ENCODE measurements at regions not wholly inside any gene's neighbourhood (a gene's known extent, or its start where the extent isn't known, plus 50 kb on each side); places are given as distances from the start of the nearest gene placed in this dataset.

GRCh38 chr9:1446671-1447070 is 396.5 kb downstream of the DMRT2 start:
- intact Hi-C loops (cut with DNase I; ENCODE audit: low total_unique reads) = no loop called here
- H3K27me3 ChIP-seq = no peaks in the 10 kb centered on the region

GRCh38 chr9:1453636-1454035 is 403.5 kb downstream of the DMRT2 start:
- Histone ChIP-seq H3K4me1 (no peaks in the 10 kb centered on the region), H3K4me3 (no peak overlapping the region), H3K9me3 (no peaks in the 10 kb centered on the region), H3K27me3 (no peaks in the 10 kb centered on the region), H3K36me3 (no peaks in the 10 kb centered on the region), H3K27ac (no peak overlapping the region)
- no peak for DNase-seq (ENCODE audit: low spot score in 2 of 2)
- intact Hi-C loops (cut with DNase I; ENCODE audit: low total_unique reads) = no loop called here
- TF ChIP-seq POLR2AphosphoS5 (IDR thresholded peaks at IDR 0.05) = no peak

More at GRCh38 chr9:1446671-1447070, 396.5 kb downstream of the DMRT2 start:
- no peak for DNase-seq (ENCODE audit: low spot score in 2 of 2)
- H3K4me1 ChIP-seq = no peaks in the 10 kb centered on the region
- TF ChIP-seq POLR2AphosphoS5 (IDR thresholded peaks at IDR 0.05) (no peak), CTCF (IDR thresholded peaks at IDR 0.05) (no peak), POLR2A (IDR thresholded peaks at IDR 0.05) (no peak)
- no peak overlapping the region for H3K27ac ChIP-seq
- H3K9me3 ChIP-seq = no peaks in the 10 kb centered on the region
- no peaks in the 10 kb centered on the region for H3K36me3 ChIP-seq
- H3K4me3 ChIP-seq = no peak overlapping the region

GRCh38 chr9:1454211-1454610 is 404.1 kb downstream of the DMRT2 start:
- no peak for DNase-seq (ENCODE audit: low spot score in 2 of 2)
- Histone ChIP-seq H3K4me3 (no peak overlapping the region), H3K4me1 (no peaks in the 10 kb centered on the region), H3K27me3 (no peaks in the 10 kb centered on the region), H3K9me3 (no peaks in the 10 kb centered on the region), H3K27ac (no peak overlapping the region), H3K36me3 (no peaks in the 10 kb centered on the region)
- intact Hi-C loops (cut with DNase I; ENCODE audit: low total_unique reads) = no loop called here
- TF ChIP-seq CTCF (IDR thresholded peaks at IDR 0.05) = no peak

GRCh38 chr9:1454616-1455347 is 404.6 kb downstream of the DMRT2 start:
- intact Hi-C loops (cut with DNase I; ENCODE audit: low total_unique reads) = no loop called here
- H3K4me1 ChIP-seq = no peaks in the 10 kb centered on the region
- no peak overlapping the region for H3K4me3 ChIP-seq
- H3K36me3 ChIP-seq = no peaks in the 10 kb centered on the region
- H3K27me3 ChIP-seq = no peaks in the 10 kb centered on the region
- no peaks in the 10 kb centered on the region for H3K9me3 ChIP-seq
- DNase-seq (ENCODE audit: low spot score in 2 of 2) = no peak
- TF ChIP-seq POLR2A (IDR thresholded peaks at IDR 0.05) (no peak), CTCF (IDR thresholded peaks at IDR 0.05) (no peak), POLR2AphosphoS5 (IDR thresholded peaks at IDR 0.05) (no peak)
- H3K27ac ChIP-seq = no peak overlapping the region

- intact Hi-C loops (cut with DNase I; ENCODE audit: low total_unique reads) = no loop called here
- Histone ChIP-seq H3K36me3 (no peaks in the 10 kb centered on the region), H3K27me3 (no peaks in the 10 kb centered on the region), H3K27ac (no peak overlapping the region), H3K9me3 (no peaks in the 10 kb centered on the region), H3K4me1 (no peaks in the 10 kb centered on the region), H3K4me3 (no peak overlapping the region)
- DNase-seq (ENCODE audit: low spot score in 2 of 2) = no peak
- TF ChIP-seq POLR2AphosphoS5 (IDR thresholded peaks at IDR 0.05) (no peak), CTCF (IDR thresholded peaks at IDR 0.05) (no peak), POLR2A (IDR thresholded peaks at IDR 0.05) (no peak)
Measured at GRCh38 chr9:1455766-1456165, 405.6 kb downstream of the DMRT2 start.
